Activated T-cell treated with anti-CD3 and anti-CD28 coated beads, Interleukin-2, amount 50 U/mL, for 4 hours (primary cell): ENCODE measurements at regions not wholly inside any gene's neighbourhood (a gene's known extent, or its start where the extent isn't known, plus 50 kb on each side); places are given as distances from the start of the nearest gene placed in this dataset.

Source experiments
- ATAC-seq, 2 donors: fragments of 200-7000 bp; cut with Tn5 transposase; one replicate each; pipeline ENCODE4 v1.10.0; 2021
- DNase-seq: peaks from one replicate; pipeline ENCODE4 v3.0.0-alpha.2; 2020
- H3K27me3 Mint-ChIP-seq: one replicate; pipeline ENCODE4 v1.8.0; 2021; ENCODE audit warnings: low read depth, mixed read lengths
- H3K36me3 Mint-ChIP-seq: one replicate; pipeline ENCODE4 v1.8.0; 2022; ENCODE audit warnings: mixed read lengths; ENCODE audit not compliant: insufficient read depth
- H3K4me1 Mint-ChIP-seq: one replicate; pipeline ENCODE4 v1.8.0; 2021; ENCODE audit warnings: low read depth, mixed read lengths
- H3K4me3 Mint-ChIP-seq: one replicate; pipeline ENCODE4 v1.8.0; 2021; ENCODE audit warnings: mild to moderate bottlenecking, moderate library complexity, mixed read lengths
- H3K9me3 Mint-ChIP-seq: one replicate; pipeline ENCODE4 v1.8.0; 2021; ENCODE audit warnings: mixed read lengths

- Mint-ChIP-seq H3K9me3 (no peaks in the 10 kb centered on the region), H3K36me3 (no peaks in the 10 kb centered on the region), H3K4me1 (no peaks in the 10 kb centered on the region), H3K27me3 (no peaks in the 10 kb centered on the region), H3K4me3 (no peak overlapping the region)
- DNase-seq (no peak), ATAC-seq (no peak)
These were observed 183.2 kb upstream of the IL12A start for GRCh38 chr3:159805411-159805772.

DNA sequence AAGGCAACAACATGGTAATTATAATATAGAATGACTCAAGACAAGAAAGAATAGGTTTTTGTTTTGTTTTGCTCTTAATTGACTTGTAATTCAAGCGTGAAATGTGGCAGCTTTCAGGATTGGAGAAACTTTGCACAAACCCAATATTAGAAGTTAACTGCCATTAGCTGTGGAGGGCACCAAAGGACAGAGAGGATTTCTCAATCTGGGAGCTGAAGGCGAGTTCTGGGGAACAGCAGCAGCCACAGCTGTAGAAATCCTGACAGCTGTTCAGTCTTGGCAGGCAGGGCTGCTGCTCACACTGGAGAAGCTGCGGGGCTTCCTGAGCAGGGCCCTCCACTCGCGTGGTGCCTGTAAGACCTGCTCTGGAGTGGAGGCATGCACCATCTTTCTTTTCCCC, 182.2 kb upstream of the IL12A start:
- no peak for ATAC-seq
- no peak overlapping the region for H3K4me3 Mint-ChIP-seq
- H3K27me3 Mint-ChIP-seq, result no peaks in the 10 kb centered on the region
- DNase-seq, result no peak
- H3K9me3 Mint-ChIP-seq, result no peaks in the 10 kb centered on the region
- no peaks in the 10 kb centered on the region for H3K36me3 Mint-ChIP-seq
- H3K4me1 Mint-ChIP-seq, result no peaks in the 10 kb centered on the region

DNA sequence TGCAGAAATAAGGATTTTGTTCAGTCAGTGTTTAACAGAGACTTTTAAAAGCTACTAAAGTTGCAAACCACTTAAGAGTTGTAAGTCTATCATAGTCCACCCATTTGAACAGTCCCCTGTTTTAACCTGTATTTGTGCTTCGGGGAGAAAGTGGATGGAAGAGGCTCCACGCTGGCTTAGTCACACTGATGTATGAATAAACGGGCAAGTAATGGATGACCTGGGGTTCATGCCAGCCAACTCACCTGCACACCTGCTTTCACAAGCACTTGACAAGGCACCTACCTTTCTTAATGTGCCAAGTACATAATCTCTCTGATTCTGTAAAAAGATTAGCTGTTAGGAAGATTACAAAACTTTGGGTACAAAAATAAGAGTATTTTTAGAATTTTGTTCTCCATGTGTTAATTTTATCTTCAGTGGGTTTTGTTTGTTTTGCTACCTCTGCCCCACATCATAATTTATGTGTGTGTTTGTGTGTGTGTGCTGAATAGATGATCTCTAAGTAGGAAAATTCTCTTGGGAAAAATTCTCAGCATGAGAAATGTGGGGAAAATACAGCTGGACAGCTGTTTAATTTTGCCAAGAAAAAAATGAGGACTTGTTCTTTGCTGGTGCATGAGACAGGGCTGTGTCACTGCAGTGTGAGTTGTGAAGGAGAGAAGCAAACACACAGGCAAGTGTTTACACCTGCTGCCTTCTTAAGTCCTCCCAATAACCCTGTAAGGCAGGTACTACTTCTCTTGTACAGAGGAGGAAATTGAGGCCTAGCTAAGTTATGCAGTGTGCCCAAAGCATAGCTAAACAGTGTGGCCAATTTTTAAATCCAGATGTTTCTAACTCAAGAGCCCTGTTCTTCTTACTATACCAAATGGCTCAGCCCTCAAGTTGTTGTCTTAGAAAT, 181.2 kb upstream of the IL12A start:
- Mint-ChIP-seq H3K4me1 (no peaks in the 10 kb centered on the region), H3K4me3 (no peak overlapping the region), H3K9me3 (no peaks in the 10 kb centered on the region), H3K27me3 (no peaks in the 10 kb centered on the region), H3K36me3 (no peaks in the 10 kb centered on the region)
- ATAC-seq, result no peak
- no peak for DNase-seq

DNA sequence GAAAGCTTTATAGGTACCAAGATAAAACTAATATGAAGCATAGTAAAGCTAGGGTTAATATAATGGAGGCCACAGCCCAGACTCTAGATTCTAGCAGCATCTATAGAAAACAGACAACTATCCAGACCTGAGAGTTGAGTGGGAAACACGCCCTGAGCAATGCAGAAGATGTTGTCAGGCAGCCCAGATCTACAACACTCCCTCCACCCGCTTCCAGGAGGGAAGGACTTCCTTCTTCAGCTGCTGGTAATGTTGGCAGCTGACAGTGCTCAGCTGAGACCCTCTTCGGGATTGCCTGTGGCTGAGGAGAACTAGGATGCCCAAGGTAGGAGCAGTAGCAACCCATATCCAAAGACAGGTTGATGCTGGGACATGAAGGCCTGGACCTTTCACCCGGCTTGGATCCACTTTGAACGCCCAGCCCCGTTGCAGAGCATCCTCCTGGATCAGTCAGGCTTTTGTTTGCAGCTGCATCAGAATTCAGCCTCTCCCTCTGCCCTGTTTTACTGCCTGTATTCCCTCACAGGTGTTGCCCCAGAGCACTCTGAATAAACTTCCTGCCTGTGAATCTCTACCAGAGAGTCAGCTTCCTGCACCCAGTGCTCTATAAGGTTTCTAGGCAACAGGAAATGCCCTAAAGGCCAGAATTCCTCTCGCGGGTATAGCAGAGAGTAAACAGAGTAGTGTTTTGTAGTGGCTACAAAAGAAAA, 174.7 kb upstream of the IL12A start:
- Mint-ChIP-seq H3K27me3 (no peaks in the 10 kb centered on the region), H3K9me3 (no peaks in the 10 kb centered on the region), H3K4me1 (no peaks in the 10 kb centered on the region), H3K4me3 (no peak overlapping the region), H3K36me3 (no peaks in the 10 kb centered on the region)
- DNase-seq (no peak), ATAC-seq (no peak)

GRCh38 chr3:159816512-159816911, 172.1 kb upstream of the IL12A start:
- peaks cover 3% of the 10 kb centered on the region for H3K27me3 Mint-ChIP-seq
- no peaks in the 10 kb centered on the region for H3K36me3 Mint-ChIP-seq
- no peaks in the 10 kb centered on the region for H3K9me3 Mint-ChIP-seq
- DNase-seq (no peak), ATAC-seq (no peak)
- no peaks in the 10 kb centered on the region for H3K4me1 Mint-ChIP-seq
- no peak overlapping the region for H3K4me3 Mint-ChIP-seq

- Mint-ChIP-seq H3K4me3 (no peak overlapping the region), H3K4me1 (no peaks in the 10 kb centered on the region), H3K27me3 (peaks cover 3% of the 10 kb centered on the region), H3K36me3 (no peaks in the 10 kb centered on the region), H3K9me3 (no peaks in the 10 kb centered on the region)
- DNase-seq (no peak), ATAC-seq (no peak)
These were observed 171.5 kb upstream of the IL12A start for GRCh38 chr3:159817126-159817525.

DNA sequence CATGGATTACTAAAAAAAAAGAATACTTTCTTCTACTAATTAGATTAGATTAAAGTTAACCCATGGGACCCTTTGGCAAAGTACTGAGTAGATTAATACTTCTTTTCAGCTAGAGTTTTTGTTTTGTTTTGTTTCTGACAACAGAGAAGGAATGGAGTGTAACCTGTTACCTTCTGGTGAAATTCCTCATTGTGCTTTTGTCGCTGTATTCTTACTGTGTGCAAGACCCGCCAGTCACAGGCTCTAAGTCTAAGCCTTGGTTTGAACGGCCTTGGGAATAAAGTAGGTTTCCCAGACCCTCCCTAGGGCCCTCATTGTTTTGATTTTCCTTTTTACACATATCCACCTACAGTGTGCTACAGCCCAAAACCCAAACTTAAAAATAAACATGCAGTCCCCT, 171.1 kb upstream of the IL12A start:
- Mint-ChIP-seq H3K27me3 (peaks cover 3% of the 10 kb centered on the region), H3K9me3 (no peaks in the 10 kb centered on the region), H3K4me1 (no peaks in the 10 kb centered on the region), H3K36me3 (no peaks in the 10 kb centered on the region), H3K4me3 (no peak overlapping the region)
- DNase-seq, result no peak
- no peak for ATAC-seq

- DNase-seq (no peak), ATAC-seq (no peak)
- no peak overlapping the region for H3K4me3 Mint-ChIP-seq
- H3K36me3 Mint-ChIP-seq, result no peaks in the 10 kb centered on the region
- H3K9me3 Mint-ChIP-seq, result no peaks in the 10 kb centered on the region
- peaks cover 8% of the 10 kb centered on the region for H3K27me3 Mint-ChIP-seq
- no peaks in the 10 kb centered on the region for H3K4me1 Mint-ChIP-seq
These were observed 170.2 kb upstream of the IL12A start for GRCh38 chr3:159818399-159818798.

DNA sequence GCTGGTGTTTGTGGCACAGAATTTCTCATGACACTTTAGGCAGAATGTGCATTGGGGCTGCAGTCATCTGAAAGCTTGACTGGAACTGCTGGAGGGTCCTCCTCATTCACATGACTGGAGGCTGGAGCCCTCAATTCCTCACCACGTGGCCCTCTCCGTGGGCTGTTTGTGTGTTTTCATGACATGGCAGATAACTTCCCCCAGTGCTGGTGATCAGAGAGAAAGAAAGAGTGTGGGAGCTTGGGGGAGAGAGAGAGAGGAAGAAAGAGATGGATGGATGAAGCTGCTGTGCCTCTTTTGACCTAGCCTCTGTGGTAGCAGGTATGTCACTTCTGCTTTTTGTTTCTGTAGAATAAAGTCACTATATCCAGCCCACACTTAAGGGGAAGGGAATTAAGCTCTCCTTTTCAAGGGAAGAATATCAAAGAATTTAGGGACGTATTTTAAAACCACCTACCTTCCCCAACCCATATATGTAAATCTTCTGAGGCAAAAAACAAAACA, 169.6 kb upstream of the IL12A start:
- ATAC-seq, result no peak
- Mint-ChIP-seq H3K9me3 (no peaks in the 10 kb centered on the region), H3K4me1 (no peaks in the 10 kb centered on the region), H3K27me3 (peaks cover 8% of the 10 kb centered on the region), H3K4me3 (no peak overlapping the region), H3K36me3 (no peaks in the 10 kb centered on the region)
- no peak for DNase-seq

DNA sequence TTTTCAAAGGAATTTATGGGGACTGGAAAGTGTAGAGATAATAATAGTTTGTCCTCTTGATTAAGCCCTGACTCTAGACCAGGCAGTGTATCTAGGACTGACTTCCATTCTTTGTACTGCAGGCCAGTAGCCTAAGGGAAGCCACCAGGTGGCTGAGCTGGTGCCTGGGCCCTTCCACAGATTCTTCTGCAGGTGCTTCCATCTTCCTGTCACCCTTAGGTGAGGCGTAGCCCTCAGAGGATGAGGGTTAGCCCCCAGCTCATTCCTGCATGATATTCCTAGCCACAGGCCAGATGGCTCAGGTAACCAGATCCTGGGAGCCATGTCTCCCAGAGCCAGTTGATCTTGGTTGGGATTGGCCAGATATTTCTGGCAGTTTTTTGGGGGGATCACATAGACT, 169.0 kb upstream of the IL12A start:
- H3K36me3 Mint-ChIP-seq, result no peaks in the 10 kb centered on the region
- H3K4me3 Mint-ChIP-seq, result no peak overlapping the region
- no peaks in the 10 kb centered on the region for H3K9me3 Mint-ChIP-seq
- H3K27me3 Mint-ChIP-seq, result peaks cover 8% of the 10 kb centered on the region
- no peaks in the 10 kb centered on the region for H3K4me1 Mint-ChIP-seq
- DNase-seq (no peak), ATAC-seq (no peak)

DNA sequence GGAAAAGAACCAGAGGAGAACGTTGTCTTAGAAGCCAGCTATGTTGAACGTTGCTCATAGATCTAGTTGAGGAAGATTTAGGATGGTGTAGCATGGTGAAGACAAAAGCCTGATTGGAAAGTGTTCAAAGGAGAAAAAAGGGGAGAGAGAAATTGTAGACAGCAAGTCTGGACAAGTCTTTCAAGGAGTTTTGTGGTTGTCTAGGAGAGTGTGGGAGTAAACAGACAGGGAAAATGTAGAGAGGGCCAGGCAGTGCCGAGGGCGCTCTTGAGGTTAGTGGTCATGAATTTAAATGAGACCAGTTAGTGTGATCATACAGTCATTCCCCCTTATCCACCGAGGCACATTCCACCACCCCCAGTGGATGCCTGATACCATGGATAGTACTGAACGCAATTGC, 167.5 kb upstream of the IL12A start:
- Mint-ChIP-seq H3K9me3 (no peaks in the 10 kb centered on the region), H3K27me3 (peaks cover 14% of the 10 kb centered on the region), H3K4me3 (no peak overlapping the region), H3K36me3 (no peaks in the 10 kb centered on the region), H3K4me1 (no peaks in the 10 kb centered on the region)
- DNase-seq (no peak), ATAC-seq (no peak)

DNA sequence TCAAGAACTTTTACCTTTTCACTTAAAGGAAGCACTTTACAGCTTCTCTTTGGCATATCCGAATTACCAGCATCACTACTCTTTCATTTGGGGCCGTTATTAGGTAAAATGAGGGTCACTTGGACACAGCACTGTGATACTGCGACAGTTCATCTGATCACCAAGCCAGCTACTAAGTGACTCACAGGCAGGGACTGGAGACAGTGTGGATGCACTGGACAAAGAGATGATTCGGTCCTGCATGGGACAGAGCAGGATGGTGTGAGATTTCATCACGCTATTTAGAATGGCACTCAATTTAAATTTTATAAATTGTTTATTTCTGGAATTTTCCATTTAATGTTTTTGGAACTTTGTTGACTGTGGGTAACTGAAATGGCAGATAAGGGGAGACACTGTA, 166.9 kb upstream of the IL12A start:
- Mint-ChIP-seq H3K4me3 (no peak overlapping the region), H3K9me3 (no peaks in the 10 kb centered on the region), H3K4me1 (no peaks in the 10 kb centered on the region), H3K36me3 (no peaks in the 10 kb centered on the region), H3K27me3 (peaks cover 14% of the 10 kb centered on the region)
- no peak for ATAC-seq
- no peak for DNase-seq

DNA sequence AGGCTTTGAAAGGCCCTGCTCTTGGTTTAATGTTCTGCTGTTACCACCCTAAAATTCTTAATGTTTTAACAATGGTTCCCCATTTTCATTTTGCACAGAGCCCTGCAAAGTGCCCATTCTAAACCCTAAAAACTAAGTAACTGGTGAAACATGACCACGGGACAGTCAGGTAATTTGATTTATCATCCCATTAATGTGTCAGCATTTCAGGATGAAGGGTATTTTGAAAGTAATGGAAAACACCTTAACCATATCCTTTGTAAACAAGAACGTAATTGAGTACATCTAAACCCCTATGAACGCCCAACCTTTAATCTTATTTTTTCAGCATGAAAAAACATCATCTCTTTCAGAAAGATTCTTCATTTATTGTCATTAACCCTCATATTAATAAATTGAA, 164.9 kb upstream of the IL12A start:
- H3K36me3 Mint-ChIP-seq, result no peaks in the 10 kb centered on the region

DNA sequence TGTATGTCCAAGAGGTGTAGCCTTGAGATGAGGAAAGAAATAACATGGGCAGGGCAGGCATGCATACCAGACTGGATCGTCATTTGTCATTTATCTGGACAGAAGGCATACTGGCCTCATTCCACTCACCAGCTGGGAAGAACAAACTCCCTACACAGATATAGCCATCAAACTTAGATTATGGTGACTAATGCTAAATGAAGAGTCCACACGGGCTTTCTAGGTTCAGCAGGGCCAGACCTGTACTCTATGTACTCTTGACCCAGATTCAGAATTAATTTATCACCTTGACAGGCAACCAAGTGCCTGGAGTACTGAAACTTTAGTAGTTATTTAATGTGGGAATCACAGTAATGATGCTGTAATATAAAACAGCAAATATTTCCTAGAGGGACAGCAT, 164.3 kb upstream of the IL12A start:
- Mint-ChIP-seq H3K9me3 (no peaks in the 10 kb centered on the region), H3K36me3 (no peaks in the 10 kb centered on the region), H3K4me3 (no peak overlapping the region), H3K27me3 (peaks cover 14% of the 10 kb centered on the region), H3K4me1 (no peaks in the 10 kb centered on the region)
- ATAC-seq (no peak), DNase-seq (no peak)

More for the DNA sequence above, 164.9 kb upstream of the IL12A start:
- DNase-seq (no peak), ATAC-seq (no peak)
- Mint-ChIP-seq H3K9me3 (no peaks in the 10 kb centered on the region), H3K27me3 (peaks cover 14% of the 10 kb centered on the region), H3K4me1 (no peaks in the 10 kb centered on the region), H3K4me3 (no peak overlapping the region)
